Fibroblast of skin of scalp (primary cell): ENCODE measurements at regions not wholly inside any gene's neighbourhood (a gene's known extent, or its start where the extent isn't known, plus 50 kb on each side); places are given as distances from the start of the nearest gene placed in this dataset.
A peak's percentile ranks its signal among the peaks of the same experiment; 100 is the strongest.
"Not testable (repeated sequence)": the region's sequence is repeated elsewhere in the genome, so short reads cannot be mapped to it uniquely, and the experiment has no call there.

ENCODE experiments used
- DNase-seq: peaks from one replicate; pipeline ENCODE4 v3.0.0-alpha.2; 2013

GRCh38 chr12:92418381-92418780 lies 272.7 kb upstream of the BTG1 start:
- no peak for DNase-seq

- no peak for DNase-seq
These were observed 271.7 kb upstream of the BTG1 start for GRCh38 chr12:92417373-92417772.

GRCh38 chr12:92416385-92416812 lies 270.8 kb upstream of the BTG1 start:
- no peak for DNase-seq

- DNase-seq, result no peak
These were observed 268.8 kb upstream of the BTG1 start for GRCh38 chr12:92414170-92415070.

GRCh38 chr12:92413286-92413685 lies 267.6 kb upstream of the BTG1 start:
- no peak for DNase-seq

GRCh38 chr12:92412856-92413255 lies 267.2 kb upstream of the BTG1 start:
- peak; percentile 13 for DNase-seq

GRCh38 chr12:92411687-92412086 lies 266.0 kb upstream of the BTG1 start:
- DNase-seq, result no peak

- peak; percentile 51 for DNase-seq
These were observed 262.6 kb upstream of the BTG1 start for GRCh38 chr12:92408072-92408900.

GRCh38 chr12:92406404-92407070 lies 260.9 kb upstream of the BTG1 start:
- DNase-seq, result not testable (repeated sequence)

- not testable (repeated sequence) for DNase-seq
These were observed 260.2 kb upstream of the BTG1 start for GRCh38 chr12:92405801-92406251.

GRCh38 chr12:92404921-92405320 lies 259.3 kb upstream of the BTG1 start:
- DNase-seq, result no peak

- DNase-seq, result no peak
These were observed 258.7 kb upstream of the BTG1 start for GRCh38 chr12:92404259-92404894.

GRCh38 chr12:92403210-92404175 lies 257.8 kb upstream of the BTG1 start:
- DNase-seq, result no peak

- DNase-seq, result no peak
These were observed 256.8 kb upstream of the BTG1 start for GRCh38 chr12:92402415-92402814.

GRCh38 chr12:92400006-92400405 lies 254.4 kb upstream of the BTG1 start:
- DNase-seq, result no peak

- no peak for DNase-seq
These were observed 253.1 kb upstream of the BTG1 start for GRCh38 chr12:92398565-92399309.

- peak; percentile 66 for DNase-seq
These were observed 251.1 kb upstream of the BTG1 start for GRCh38 chr12:92396647-92397252.

GRCh38 chr12:92395322-92395721 lies 249.7 kb upstream of the BTG1 start:
- no peak for DNase-seq

- no peak for DNase-seq
These were observed 249.2 kb upstream of the BTG1 start for GRCh38 chr12:92394895-92395294.

- DNase-seq, result no peak
These were observed 247.9 kb upstream of the BTG1 start for GRCh38 chr12:92393504-92393903.
